SHP77 treated with DMSO at 0.1 percent for 48 hours (cell line): ENCODE measurements at regions not wholly inside any gene's neighbourhood (a gene's known extent, or its start where the extent isn't known, plus 50 kb on each side); places are given as distances from the start of the nearest gene placed in this dataset.
"Not testable (repeated sequence)": the region's sequence is repeated elsewhere in the genome, so short reads cannot be mapped to it uniquely, and the experiment has no call there.

Experiments
- DNase-seq: peaks from one replicate; lab custom pipeline; 2025; lab: John Stamatoyannopoulos, UW

DNA sequence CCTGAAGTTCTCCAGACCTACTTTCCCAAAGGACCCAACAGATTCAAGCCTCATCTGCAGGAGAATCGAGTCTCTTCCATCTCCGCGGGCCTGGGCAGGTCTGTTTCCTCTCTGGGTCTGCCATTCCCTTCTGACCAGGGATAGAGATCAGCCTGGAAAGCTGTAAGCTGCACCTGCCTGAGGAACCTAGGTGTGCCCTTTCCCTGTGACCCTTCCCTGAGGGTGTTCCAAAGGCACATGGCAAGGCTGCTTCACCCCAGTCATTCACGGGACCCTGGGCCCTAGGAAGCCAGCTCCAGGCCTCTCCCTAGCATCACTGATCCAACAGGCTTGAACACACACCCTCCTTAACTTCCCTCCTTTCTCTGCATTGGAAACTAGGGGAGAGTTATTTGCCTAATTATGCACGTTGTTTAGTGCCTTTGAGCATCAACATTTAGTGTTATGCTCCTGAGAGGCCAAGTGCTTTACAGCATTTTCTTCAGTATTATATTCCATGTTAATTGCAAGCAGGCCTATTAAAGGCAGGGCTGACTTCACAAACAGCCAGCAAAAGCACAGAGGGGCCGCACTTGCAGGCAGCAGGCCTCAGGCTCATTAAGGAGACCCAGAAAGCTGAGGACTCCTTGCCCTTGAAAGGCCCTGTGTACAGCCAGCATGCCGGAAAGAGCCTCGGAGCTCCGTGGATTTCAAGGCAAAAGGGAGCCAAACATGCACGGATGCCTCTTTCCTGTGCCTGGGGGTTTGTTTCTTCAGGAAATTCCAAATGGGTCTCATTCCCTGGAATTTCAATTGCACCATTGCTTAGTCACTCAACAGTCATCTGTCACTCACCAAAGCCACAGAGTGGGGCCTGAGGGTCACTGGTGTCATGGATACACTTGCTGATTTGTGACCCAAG lies 91.0 kb upstream of the FAM20C start:
- no peak for DNase-seq

- DNase-seq = no peak
These were observed 90.2 kb upstream of the FAM20C start for GRCh38 chr7:102047-102711.

DNA sequence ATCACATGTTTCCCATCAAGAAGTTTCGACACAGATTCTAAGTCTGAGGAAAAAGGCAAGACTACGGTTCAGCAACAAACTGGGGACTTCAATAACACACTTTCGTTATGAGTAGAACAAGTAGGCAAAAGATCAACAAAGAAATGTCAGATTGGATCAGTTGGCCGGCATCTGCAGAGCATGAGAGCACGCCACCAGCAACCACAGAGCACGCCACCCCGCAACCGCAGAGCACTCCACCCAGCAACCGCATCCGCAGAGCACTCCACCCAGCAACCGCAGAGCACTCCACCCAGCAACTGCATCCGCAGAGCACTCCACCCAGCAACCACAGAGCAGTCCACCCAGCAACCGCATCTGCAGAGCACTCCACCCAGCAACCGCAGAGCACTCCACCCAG lies 89.7 kb upstream of the FAM20C start:
- no peak for DNase-seq

GRCh38 chr7:103981-104380 lies 88.4 kb upstream of the FAM20C start:
- DNase-seq = not testable (repeated sequence)

GRCh38 chr7:105002-105401 lies 87.4 kb upstream of the FAM20C start:
- DNase-seq = no peak

DNA sequence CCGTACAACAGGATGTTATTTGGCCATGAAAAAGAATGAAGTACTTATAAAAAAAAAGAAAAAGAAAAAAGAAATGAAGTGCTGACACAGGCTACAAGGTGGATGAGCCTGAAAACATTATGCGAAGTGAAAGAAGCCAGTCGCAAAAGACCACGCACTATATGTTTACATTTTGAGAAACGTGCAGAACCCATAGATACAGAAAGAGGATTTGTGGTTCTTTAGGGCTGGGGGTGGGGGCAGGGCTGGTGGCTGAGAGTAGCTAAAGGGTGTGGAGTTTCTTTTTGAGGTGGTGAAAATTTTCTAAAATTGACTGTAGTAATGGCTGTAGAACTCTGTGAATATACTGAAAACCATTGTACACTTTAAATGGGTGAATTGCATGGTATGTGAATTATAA lies 86.0 kb upstream of the FAM20C start:
- DNase-seq = no peak

DNA sequence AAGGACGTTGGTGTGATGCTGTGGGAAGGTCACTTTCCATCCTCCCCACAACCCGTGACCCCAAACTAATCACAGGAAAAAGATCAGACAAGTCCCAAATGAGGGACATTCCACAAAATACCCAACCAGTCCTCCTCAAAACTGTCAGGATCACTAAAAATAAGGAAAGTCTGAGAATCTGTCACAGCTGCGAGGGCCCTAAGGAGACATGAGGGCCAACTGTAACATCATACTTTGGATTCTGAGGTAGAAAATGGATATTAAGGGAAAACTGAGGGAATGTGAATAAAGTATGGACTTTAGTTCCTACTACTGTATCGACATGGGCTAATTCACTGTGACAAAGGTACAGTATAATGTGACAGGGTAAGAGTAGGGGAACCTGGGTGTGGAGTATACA lies 85.1 kb upstream of the FAM20C start:
- DNase-seq = no peak

DNA sequence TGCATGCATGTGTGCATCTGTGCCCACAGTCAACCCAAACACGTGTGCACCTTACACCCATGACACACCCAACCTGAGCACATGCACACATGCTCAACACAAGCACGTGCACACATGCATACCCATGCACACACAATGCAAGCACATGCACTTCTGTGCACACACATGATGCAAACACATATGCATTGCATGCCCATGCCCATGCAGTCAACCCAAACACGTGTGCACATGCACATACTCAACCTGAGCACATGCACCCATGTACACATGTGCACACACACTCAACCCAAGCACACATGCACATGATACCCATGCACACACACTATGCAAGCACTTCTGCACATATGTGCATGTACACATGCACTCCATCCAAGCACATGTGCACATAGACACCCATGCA lies 84.5 kb upstream of the FAM20C start:
- no peak for DNase-seq

- DNase-seq = no peak
These were observed 83.3 kb upstream of the FAM20C start for GRCh38 chr7:109094-109493.

DNA sequence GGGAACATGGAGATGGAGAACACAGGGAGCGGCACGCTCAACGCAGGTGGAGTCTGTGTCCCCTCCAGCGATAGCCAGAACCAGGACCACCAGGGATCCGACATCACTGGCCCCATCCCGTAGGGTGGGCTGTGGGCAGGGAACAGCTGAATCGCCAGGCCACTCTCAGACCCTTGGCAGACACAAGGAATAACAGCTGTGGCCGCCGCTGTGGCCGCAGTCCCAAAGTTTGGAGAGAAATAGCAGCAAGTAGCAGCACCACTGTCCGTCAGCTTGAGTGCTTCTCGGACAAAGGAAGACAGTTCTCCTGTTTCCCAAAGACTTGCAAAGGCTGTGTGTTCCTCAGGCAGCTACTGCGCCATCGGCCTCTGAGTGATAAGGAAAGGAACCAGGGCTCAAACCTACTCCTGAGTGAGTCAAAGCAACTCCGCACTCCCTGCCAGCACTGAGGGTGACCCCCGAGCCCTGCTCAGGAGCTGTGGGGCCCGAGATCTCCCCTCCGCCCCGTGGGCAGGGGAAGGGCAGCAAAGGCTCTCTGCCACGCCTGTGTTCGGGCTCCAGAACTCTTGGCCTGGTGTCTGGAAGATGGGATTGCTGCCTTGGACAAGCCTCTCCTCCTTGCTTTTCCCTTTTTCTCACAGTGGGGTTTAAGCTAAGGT lies 82.3 kb upstream of the FAM20C start:
- no peak for DNase-seq

DNA sequence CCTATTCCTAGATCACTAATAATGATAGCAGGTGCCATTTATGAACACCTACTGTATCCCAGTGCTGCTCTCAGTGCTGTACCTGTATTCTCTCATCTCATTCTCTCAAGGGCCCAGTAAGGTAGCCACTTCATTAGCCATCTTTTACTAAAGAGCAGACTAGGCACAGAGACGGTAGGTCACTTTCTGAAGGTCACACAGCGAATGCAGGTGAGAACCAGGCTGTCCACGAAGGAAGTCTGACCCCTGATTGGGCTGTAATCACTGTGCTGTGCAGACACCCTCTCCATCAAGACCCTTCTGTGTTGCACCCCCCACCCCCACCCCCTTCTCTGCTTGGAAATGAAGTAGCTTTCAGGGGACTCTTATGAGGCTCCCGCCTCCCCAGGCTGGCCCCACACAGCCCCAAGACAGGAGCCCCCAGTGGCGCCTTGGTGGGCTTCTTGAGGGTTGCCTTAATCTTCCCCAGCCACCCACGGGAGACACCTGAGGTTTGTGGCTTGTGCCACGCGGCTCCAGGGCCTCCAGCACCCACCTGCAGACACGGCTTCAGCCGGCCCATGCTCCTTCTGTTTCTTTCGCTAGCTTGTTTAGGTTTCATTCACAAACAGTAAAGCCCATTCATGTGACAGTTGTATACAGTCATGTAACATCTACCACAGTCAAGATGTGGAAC lies 81.7 kb upstream of the FAM20C start:
- no peak for DNase-seq

DNA sequence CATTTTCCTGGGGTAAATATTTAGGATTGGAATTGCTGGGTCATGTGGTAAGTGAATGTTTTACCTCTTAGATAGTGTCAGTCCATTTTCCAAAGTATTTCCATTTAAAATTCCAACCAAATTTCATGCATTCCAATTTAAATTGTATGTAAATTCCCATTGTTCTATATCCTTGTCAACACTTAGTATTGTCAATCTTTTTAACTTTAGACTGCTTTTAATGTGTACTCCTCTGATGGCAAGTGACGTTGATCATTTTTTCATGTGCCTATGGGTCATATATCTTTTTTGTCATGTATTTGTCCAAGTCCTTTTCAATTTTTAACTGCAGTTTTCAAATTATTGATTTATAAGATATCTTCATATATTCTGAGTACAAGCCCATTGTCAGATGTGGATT lies 80.8 kb upstream of the FAM20C start:
- no peak for DNase-seq

DNA sequence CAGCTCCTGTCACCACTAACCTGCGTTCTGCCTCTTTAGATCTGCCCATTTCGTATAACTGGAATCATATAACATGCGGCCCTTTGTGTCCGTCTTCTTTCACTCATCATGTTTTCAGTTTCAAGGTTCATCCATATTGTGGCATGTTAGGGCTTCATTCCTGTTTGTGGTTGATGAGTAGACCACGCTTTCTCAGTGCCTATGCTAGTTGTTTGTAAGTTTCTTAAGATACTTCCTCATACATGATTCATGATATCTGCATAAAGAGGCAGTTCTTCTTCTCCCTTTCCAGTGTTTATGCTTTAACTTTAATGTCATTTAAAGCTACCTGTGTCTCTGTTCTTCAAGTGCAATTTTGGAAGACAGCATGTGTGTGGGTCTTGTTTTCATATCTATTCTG lies 79.5 kb upstream of the FAM20C start:
- no peak for DNase-seq

DNA sequence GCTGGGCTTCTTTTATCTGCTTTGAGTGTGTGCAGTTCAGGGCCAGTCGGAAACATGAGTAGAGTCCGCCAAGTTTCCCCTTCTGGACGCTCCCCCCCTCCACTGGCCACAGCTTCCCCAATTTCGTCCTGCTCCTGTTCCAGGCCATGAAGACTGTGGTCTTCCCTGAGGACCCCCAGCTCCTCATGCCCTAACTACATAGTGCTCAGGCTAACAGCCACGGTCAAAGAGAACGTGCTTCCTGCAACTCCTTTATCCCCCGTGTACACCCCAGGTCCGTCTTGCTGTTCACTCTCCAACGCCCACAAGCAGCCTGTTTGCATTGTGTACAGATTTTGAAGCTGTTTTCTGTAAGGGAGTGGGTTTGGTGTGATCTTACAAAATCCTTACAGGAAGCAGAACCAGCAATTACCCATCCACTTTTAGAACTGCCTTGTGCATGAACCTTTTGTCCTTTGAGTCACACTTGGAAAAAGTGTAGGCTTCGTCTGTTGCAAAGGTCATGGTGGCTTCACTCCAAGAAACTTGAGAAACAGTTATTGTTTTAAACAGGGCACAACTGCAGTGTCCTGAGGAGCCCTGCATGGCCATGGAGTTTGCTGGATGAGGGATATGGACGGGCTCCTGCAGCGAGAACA lies 77.0 kb upstream of the FAM20C start:
- no peak for DNase-seq

DNA sequence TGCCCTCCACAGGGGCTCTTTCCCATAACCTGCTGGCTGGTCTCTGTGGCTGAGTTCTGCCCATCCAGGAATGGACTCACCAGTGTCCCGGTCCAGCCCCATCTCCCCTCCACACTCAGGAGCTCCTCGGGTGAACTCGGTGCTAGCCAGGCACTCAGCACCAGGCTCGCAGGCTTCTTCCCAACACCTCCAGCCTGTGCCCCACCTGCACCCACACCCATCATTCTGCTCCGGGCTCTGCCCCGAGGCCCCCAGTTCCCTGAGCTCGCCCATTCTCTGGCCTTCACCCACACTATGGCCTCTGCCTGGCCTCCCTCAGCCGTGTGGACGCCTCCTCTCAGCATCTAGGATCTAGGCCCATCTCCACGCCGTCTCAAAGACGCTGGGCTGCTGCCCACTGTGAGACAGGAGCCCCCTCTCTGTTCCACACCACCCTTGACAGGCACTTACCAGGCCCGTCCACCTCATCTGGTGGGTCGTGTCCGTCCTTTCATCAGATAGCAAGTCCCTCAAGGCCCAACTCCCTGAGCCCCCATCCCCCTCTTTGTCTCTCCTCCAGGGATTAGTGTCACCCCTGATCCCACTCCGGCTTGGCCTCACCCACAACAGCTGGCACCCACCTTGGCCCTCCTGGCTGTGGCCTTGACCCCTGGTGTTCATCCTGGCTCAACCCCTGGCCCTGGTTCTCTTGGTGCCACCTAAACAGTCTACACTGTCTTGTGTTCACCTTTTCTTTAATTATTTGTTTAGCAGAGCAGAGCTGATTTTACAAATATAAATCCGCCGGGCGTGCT lies 76.0 kb upstream of the FAM20C start:
- DNase-seq = no peak

GRCh38 chr7:117836-118614 lies 74.3 kb upstream of the FAM20C start:
- no peak for DNase-seq

GRCh38 chr7:118615-119391 lies 73.6 kb upstream of the FAM20C start:
- DNase-seq = no peak

GRCh38 chr7:119392-120163 lies 72.8 kb upstream of the FAM20C start:
- no peak for DNase-seq
